ENCODE measurements at regions not wholly inside any gene's neighbourhood (a gene's known extent, or its start where the extent isn't known, plus 50 kb on each side); places are given as distances from the start of the nearest gene placed in this dataset.
"Not testable (repeated sequence)": the region's sequence is repeated elsewhere in the genome, so short reads cannot be mapped to it uniquely, and the experiment has no call there.

- no peak overlapping the region for H3K27ac ChIP-seq (ENCODE audit: insufficient read depth, low read length)
- no peaks in the 10 kb centered on the region for H3K27me3 ChIP-seq (ENCODE audit: control insufficient read depth, insufficient read depth, low read length)
- H3K4me1 ChIP-seq (ENCODE audit: control insufficient read depth, extremely low read depth, insufficient read depth, low read length) = no peaks in the 10 kb centered on the region
- no peaks in the 10 kb centered on the region for H3K79me2 ChIP-seq (ENCODE audit: control insufficient read depth, insufficient read depth, low read length)
- DNase-seq (ENCODE audit: low read depth in 2 of 2) = no peak
- no peak for TF ChIP-seq EZH2 (IDR thresholded peaks at IDR 0.05; ENCODE audit: low read length, missing control alignments)
- TF ChIP-seq CTCF (conservative IDR thresholded peaks at IDR 0.05 in 1 of 2, IDR thresholded peaks at IDR 0.05 in 1 of 2; ENCODE audit: low read depth in 1 of 2, low read length in 2 of 2) = no peak
- no peaks in the 10 kb centered on the region for H3K9me3 ChIP-seq (ENCODE audit: control insufficient read depth, insufficient read depth, low read depth, low read length)
- H3K4me2 ChIP-seq (ENCODE audit: extremely low read depth, insufficient read depth, low read length) = no peak overlapping the region
- no peak overlapping the region for H2AFZ ChIP-seq (ENCODE audit: low read length)
- no peak overlapping the region for H3K9ac ChIP-seq (ENCODE audit: insufficient read depth, low read length)
- H3K36me3 ChIP-seq (ENCODE audit: control insufficient read depth, insufficient read depth, low read length) = no peaks in the 10 kb centered on the region
- H4K20me1 ChIP-seq (ENCODE audit: control insufficient read depth, extremely low read depth, insufficient read depth, low read length) = no peaks in the 10 kb centered on the region
- H3K4me3 ChIP-seq (replicated peaks in 1 of 4; ENCODE audit: control extremely low read depth in 1 of 4, insufficient read depth in 1 of 4, low read depth in 3 of 4, low read length in 4 of 4) = no peak overlapping the region
Observed at GRCh38 chr2:128514555-128514955, 195.9 kb upstream of the HS6ST1 start.

GRCh38 chr2:128516938-128517337, 198.3 kb upstream of the HS6ST1 start:
- Histone ChIP-seq H3K27me3 (ENCODE audit: control insufficient read depth, insufficient read depth, low read length) (no peaks in the 10 kb centered on the region), H3K36me3 (ENCODE audit: control insufficient read depth, insufficient read depth, low read length) (no peaks in the 10 kb centered on the region), H3K27ac (ENCODE audit: insufficient read depth, low read length) (no peak overlapping the region), H3K9ac (ENCODE audit: insufficient read depth, low read length) (no peak overlapping the region), H3K4me2 (ENCODE audit: extremely low read depth, insufficient read depth, low read length) (no peak overlapping the region), H2AFZ (ENCODE audit: low read length) (no peak overlapping the region), H4K20me1 (ENCODE audit: control insufficient read depth, extremely low read depth, insufficient read depth, low read length) (no peaks in the 10 kb centered on the region), H3K9me3 (ENCODE audit: control insufficient read depth, insufficient read depth, low read depth, low read length) (no peaks in the 10 kb centered on the region), H3K4me1 (ENCODE audit: control insufficient read depth, extremely low read depth, insufficient read depth, low read length) (no peaks in the 10 kb centered on the region), H3K4me3 (replicated peaks in 1 of 4; ENCODE audit: control extremely low read depth in 1 of 4, insufficient read depth in 1 of 4, low read depth in 3 of 4, low read length in 4 of 4) (no peak overlapping the region), H3K79me2 (ENCODE audit: control insufficient read depth, insufficient read depth, low read length) (no peaks in the 10 kb centered on the region)
- DNase-seq (ENCODE audit: low read depth in 2 of 2) = no peak
- TF ChIP-seq CTCF (conservative IDR thresholded peaks at IDR 0.05 in 1 of 2, IDR thresholded peaks at IDR 0.05 in 1 of 2; ENCODE audit: low read depth in 1 of 2, low read length in 2 of 2) = no peak
- TF ChIP-seq EZH2 (IDR thresholded peaks at IDR 0.05; ENCODE audit: low read length, missing control alignments) = no peak

- not testable (repeated sequence) for H3K9me3 ChIP-seq (ENCODE audit: control insufficient read depth, insufficient read depth, low read depth, low read length); H3K36me3 ChIP-seq (ENCODE audit: control insufficient read depth, insufficient read depth, low read length); H3K9ac ChIP-seq (ENCODE audit: insufficient read depth, low read length); DNase-seq (ENCODE audit: low read depth in 2 of 2); H2AFZ ChIP-seq (ENCODE audit: low read length); H4K20me1 ChIP-seq (ENCODE audit: control insufficient read depth, extremely low read depth, insufficient read depth, low read length); H3K4me3 ChIP-seq (replicated peaks in 1 of 4; ENCODE audit: control extremely low read depth in 1 of 4, insufficient read depth in 1 of 4, low read depth in 3 of 4, low read length in 4 of 4); H3K4me2 ChIP-seq (ENCODE audit: extremely low read depth, insufficient read depth, low read length); H3K4me1 ChIP-seq (ENCODE audit: control insufficient read depth, extremely low read depth, insufficient read depth, low read length); H3K79me2 ChIP-seq (ENCODE audit: control insufficient read depth, insufficient read depth, low read length); H3K27ac ChIP-seq (ENCODE audit: insufficient read depth, low read length); H3K27me3 ChIP-seq (ENCODE audit: control insufficient read depth, insufficient read depth, low read length)
Observed at GRCh38 chr2:128519028-128519427, 200.4 kb upstream of the HS6ST1 start.
